Activated CD4-positive, alpha-beta T cell treated with anti-CD3 and anti-CD28 coated beads, Interleukin-2, Interleukin-4, amounts not matched to agents 100 ng/mL and 50 ng/mL, durations not matched to agents 16 hours and 8 hours (primary cell): ENCODE measurements at regions not wholly inside any gene's neighbourhood (a gene's known extent, or its start where the extent isn't known, plus 50 kb on each side); places are given as distances from the start of the nearest gene placed in this dataset.
"Not testable (repeated sequence)": the region's sequence is repeated elsewhere in the genome, so short reads cannot be mapped to it uniquely, and the experiment has no call there.

ENCODE experiments used
- DNase-seq: peaks from one replicate; pipeline ENCODE4 v3.0.0-alpha.2; 2020; ENCODE audit warnings: low spot score

- not testable (repeated sequence) for DNase-seq
These were observed 106.6 kb upstream of the TERB2 start for GRCh38 chr15:44849701-44850403.

- DNase-seq: peak; percentile 85
These were observed 103.1 kb upstream of the TERB2 start for GRCh38 chr15:44853304-44853950.

- not testable (repeated sequence) for DNase-seq
These were observed 101.8 kb upstream of the TERB2 start for GRCh38 chr15:44854696-44855095.

- not testable (repeated sequence) for DNase-seq
These were observed 100.2 kb upstream of the TERB2 start for GRCh38 chr15:44856284-44856683.

GRCh38 chr15:44857164-44857710 is 99.2 kb upstream of the TERB2 start:
- DNase-seq: not testable (repeated sequence)

GRCh38 chr15:44859088-44859487 is 97.4 kb upstream of the TERB2 start:
- not testable (repeated sequence) for DNase-seq

GRCh38 chr15:44860168-44860567 is 96.3 kb upstream of the TERB2 start:
- DNase-seq: not testable (repeated sequence)

GRCh38 chr15:44861439-44861910 is 95.0 kb upstream of the TERB2 start:
- DNase-seq: no peak

GRCh38 chr15:44861917-44862316 is 94.6 kb upstream of the TERB2 start:
- DNase-seq: no peak

GRCh38 chr15:44862866-44863265 is 93.6 kb upstream of the TERB2 start:
- DNase-seq: not testable (repeated sequence)

GRCh38 chr15:44868100-44868499 is 88.4 kb upstream of the TERB2 start:
- DNase-seq: not testable (repeated sequence)

GRCh38 chr15:44870125-44870524 is 86.4 kb upstream of the TERB2 start:
- not testable (repeated sequence) for DNase-seq

- DNase-seq: no peak
These were observed 83.4 kb upstream of the TERB2 start for GRCh38 chr15:44873103-44873502.

GRCh38 chr15:44879066-44879465 is 77.4 kb upstream of the TERB2 start:
- no peak for DNase-seq

GRCh38 chr15:44882499-44882968 is 74.0 kb upstream of the TERB2 start:
- peak; percentile 94 for DNase-seq

- DNase-seq: peak; percentile 56
These were observed 73.1 kb upstream of the TERB2 start for GRCh38 chr15:44883199-44883877.

- peak; percentile 12 for DNase-seq
These were observed 57.4 kb upstream of the TERB2 start for GRCh38 chr15:44898890-44899651.

GRCh38 chr15:44899775-44900174 is 56.7 kb upstream of the TERB2 start:
- peak; percentile 53 for DNase-seq

GRCh38 chr15:44900796-44901195 is 55.7 kb upstream of the TERB2 start:
- not testable (repeated sequence) for DNase-seq

GRCh38 chr15:44903281-44903680 is 53.2 kb upstream of the TERB2 start:
- not testable (repeated sequence) for DNase-seq

- not testable (repeated sequence) for DNase-seq
These were observed 51.7 kb upstream of the TERB2 start for GRCh38 chr15:44904651-44905340.
